AG09319 (cell line): ENCODE measurements at regions not wholly inside any gene's neighbourhood (a gene's known extent, or its start where the extent isn't known, plus 50 kb on each side); places are given as distances from the start of the nearest gene placed in this dataset.

ENCODE experiments used
- DNase-seq: peaks from one replicate; pipeline ENCODE4 v3.0.0-alpha.2; 2010; ENCODE audit warnings: low read depth; ENCODE audit errors: extremely low read depth
- CTCF ChIP-seq: IDR thresholded peaks from 2 replicates; pipeline ENCODE4 v1.5.1; 2011; ENCODE audit warnings: low read depth, mild to moderate bottlenecking, inconsistent platforms, low read length, moderate library complexity

GRCh38 chr12:90585640-90586304 lies 369.2 kb downstream of the CCER1 start:
- no peak for DNase-seq
- TF ChIP-seq CTCF, result no peak

- TF ChIP-seq CTCF, result no peak
- no peak for DNase-seq
These were observed 378.3 kb downstream of the CCER1 start for GRCh38 chr12:90576707-90577106.

GRCh38 chr12:90575995-90576394 lies 379.0 kb downstream of the CCER1 start:
- no peak for DNase-seq
- TF ChIP-seq CTCF, result no peak

- no peak for TF ChIP-seq CTCF
- no peak for DNase-seq
These were observed 380.3 kb downstream of the CCER1 start for GRCh38 chr12:90574676-90575075.

GRCh38 chr12:90572778-90573177 lies 382.2 kb downstream of the CCER1 start:
- no peak for TF ChIP-seq CTCF
- DNase-seq, result no peak

GRCh38 chr12:90569685-90570084 lies 385.3 kb downstream of the CCER1 start:
- DNase-seq, result no peak
- no peak for TF ChIP-seq CTCF

GRCh38 chr12:90562671-90563070 lies 392.3 kb downstream of the CCER1 start:
- no peak for TF ChIP-seq CTCF
- no peak for DNase-seq
